GM19025 (cell line): ENCODE measurements at regions not wholly inside any gene's neighbourhood (a gene's known extent, or its start where the extent isn't known, plus 50 kb on each side); places are given as distances from the start of the nearest gene placed in this dataset.
"Not testable (repeated sequence)": the region's sequence is repeated elsewhere in the genome, so short reads cannot be mapped to it uniquely, and the experiment has no call there.

Source experiments
- ATAC-seq: cut with Tn5 transposase; IDR thresholded peaks from one replicate; pipeline ENCODE4 v1.9.1; 2021; ENCODE audit warnings: mild to moderate bottlenecking, low read depth, moderate library complexity; ENCODE audit not compliant: unreplicated experiment

DNA sequence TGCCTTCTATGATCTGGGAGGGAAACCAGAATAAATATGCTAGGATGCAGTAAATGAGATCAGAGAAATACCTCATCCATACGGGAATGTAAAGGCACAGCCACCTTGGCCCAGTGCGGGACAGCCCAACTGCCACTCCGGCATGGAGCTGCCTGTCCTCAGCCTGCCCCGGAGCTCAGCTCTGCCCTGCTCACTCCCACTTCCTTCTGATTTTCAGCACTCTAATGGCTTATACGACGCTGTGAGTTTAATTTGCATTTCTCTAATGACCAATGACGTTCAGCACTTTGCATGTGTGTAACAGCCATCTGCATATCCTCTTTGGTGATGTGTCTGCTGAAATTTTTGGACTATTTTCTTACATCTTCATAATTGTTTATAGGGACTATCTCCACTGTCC lies 172.5 kb upstream of the RAB6C start:
- no peak for ATAC-seq

DNA sequence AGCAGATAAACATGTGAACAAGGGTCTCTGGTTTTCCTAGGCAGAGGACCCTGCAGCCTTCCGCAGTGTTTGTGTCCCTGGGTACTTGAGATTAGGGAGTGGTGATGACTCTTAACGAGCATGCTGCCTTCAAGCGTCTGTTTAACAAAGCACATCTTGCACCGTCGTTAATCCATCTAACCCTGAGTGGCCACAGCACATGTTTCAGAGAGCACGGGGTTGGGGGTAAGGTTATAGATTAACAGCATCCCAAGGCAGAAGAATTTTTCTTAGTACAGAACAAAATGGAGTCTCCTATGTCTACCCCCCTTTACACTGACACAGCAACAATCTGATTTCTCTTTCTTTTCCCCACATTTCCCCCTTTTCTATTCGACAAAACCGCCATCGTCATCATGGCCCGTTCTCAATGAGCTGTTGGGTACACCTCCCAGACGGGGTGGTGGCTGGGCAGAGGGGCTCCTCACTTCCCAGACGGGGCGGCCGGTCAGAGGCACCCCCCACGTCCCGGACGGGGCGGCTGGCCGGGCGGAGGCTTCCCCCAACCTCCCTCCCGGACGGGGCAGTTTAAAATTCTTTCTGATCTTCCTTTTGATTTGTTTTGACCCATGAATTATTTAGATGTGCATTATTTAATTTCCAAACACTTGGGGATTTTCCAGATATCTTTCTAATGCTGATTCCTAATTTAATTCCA lies 171.7 kb upstream of the RAB6C start:
- not testable (repeated sequence) for ATAC-seq

DNA sequence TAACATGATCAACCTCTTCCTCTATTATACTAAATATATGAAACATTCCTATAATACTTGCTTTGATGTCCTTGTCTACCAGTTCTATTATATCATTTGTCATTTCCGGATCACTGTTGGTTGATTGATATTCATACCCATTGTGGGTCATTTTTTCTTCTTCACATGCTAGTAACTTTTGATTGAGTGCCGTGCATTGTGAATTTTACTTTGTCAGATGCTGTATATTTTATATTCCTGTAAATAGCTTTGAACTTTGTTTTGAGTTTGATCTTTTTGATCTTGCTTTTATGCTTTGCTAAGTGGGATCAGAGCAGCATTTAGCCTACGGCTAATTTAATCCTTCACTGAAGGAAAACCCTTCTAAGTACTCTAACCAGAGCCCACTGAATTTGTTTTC lies 168.9 kb upstream of the RAB6C start:
- ATAC-seq = no peak

DNA sequence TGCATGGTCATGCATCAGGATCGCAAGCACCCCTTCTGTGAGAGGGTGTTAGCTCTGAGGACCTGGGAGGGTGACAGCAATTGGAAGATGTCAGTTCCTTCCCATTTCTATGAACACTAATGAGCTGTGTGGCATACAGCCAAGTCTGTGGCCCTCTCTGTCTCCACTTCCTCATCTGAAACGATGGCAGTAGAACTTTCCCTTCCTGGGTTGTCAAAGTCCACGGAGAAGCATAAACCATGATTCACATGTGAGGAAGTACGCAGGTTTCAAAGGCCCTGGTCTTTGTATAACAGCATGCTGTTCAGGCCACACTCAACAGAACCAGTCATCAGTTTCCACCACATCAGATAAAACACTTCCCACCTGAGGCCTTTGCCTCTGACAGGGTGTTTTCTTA lies 167.4 kb upstream of the RAB6C start:
- peak; percentile 80 for ATAC-seq

DNA sequence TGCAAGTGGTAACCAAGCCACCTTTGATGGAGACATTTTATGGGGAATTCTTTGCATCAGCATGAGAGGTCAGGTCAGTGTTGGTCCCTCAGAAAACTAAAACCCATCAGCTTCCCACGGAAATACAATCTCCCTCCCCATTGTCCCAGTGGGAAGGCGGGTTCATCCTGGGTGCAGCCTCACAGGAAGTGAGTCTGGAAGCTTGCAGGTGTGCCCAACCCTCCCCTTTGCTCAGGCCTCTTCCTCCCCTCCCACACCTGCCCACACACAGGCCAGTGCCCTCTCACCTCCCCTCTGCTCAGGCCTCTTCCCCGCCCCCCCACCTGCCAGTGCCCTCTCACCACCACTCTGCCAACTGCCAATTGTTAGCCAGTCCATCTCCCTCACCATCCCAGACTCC lies 166.8 kb upstream of the RAB6C start:
- ATAC-seq = no peak

DNA sequence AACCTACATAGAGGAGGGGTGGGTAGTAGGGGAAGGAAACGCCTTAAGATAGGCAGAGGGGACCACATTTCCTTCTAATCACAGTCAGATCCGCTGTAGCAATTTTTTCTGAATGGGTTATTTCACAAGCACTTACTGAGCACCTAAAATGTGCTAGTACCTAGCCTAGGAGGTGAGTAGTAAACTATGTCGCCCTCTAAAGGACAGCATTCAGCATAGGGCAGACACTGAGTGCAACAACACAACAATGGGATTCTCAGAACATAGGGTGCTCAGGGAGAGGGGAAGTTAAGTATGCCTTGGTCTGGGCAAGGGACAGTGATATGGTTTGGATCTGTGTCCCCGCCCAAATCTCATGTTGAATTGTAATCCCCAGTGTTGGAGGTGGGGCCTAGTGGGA lies 166.1 kb upstream of the RAB6C start:
- no peak for ATAC-seq

DNA sequence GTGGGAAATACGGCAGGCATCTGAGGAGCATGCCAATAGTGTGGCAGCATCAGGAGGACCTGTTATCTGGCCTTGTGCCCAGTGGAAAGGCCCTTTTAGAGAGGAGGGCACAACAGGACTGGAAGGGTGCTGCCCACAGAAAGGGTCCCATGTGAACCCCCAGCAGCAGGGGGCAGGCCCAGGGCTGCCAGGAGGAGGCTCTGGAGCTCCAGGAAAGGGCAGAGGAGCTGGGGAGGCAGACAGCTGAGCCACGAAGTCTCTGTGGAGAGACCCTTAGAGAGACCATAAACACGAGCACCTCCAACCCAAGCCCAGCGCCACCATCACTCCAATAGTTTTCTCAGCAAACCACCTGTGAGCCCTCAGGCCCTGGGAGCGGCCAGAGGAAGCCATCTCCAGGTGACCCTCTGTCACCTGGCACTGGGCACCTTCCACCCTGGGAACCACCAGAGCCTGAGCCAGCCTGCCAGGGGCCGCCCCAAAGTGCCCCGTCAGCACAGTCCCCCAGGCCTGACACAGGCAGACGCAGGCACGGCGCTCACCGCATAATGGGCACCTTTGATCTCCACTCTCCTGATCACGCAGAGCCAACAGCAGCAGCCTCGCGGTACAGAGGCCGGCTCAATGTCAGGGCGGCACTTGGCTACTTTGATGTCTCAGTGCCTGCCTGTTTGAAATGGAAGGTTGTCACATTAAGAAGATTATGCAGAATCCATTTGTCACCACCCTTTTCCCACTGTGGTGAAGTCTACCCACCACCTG lies 162.5 kb upstream of the RAB6C start:
- ATAC-seq = no peak

DNA sequence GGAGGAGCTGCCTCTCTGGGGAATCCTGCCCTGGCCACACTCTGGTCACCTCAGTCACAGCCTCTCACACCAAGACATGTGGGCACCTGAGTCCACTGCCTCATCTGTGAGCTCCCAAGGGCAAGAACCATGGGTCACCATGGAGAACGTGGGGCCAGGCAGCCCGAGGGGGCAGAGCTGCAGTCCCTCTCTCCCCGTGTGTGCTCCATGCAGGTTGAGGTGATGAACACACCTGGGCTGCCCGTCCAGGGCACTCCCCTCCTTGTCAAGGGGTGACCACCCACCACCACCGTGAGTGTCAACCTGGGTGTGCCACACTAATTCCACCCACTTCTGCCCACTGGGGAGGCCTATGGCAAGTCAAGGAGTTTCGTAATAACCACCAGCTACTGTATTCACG lies 159.6 kb upstream of the RAB6C start:
- no peak for ATAC-seq

DNA sequence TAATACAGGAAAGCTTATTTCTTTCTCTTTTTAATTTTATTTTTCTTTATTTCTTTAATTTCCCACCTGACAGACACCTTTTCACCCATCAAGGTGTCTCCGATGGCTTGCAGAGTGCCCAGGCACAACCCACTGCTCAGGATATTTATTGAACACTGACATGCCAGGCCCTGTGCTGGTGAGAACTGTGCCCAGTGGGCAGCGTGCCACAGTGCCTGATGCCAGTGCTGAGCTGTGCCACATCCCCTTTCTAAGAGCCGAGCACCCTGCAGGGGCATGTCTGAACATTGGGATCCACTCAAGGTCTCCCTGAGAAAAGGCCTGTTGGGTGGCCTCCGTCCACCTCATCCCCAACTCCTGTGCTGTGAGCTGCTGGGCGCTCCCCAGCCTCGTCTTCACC lies 158.6 kb upstream of the RAB6C start:
- no peak for ATAC-seq

DNA sequence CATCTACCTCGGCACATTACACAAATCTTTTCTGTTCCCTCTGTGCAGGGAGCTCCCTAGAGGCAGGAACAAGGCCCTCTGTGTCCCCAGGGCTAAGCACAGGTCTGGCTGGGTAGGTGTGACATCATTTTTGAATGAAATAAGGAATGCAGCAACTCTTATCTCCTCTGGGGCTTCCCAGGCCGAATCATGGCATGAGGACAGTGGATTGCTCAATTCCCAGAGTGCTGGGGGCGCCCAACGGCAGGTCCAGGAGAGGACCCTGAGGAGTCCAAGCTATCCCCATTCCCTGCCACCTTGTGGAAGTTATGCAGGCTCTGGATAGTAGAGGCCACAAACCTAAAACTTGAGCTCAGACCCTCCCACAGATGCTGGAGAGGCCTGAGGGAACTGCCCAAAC lies 158.0 kb upstream of the RAB6C start:
- ATAC-seq = no peak

DNA sequence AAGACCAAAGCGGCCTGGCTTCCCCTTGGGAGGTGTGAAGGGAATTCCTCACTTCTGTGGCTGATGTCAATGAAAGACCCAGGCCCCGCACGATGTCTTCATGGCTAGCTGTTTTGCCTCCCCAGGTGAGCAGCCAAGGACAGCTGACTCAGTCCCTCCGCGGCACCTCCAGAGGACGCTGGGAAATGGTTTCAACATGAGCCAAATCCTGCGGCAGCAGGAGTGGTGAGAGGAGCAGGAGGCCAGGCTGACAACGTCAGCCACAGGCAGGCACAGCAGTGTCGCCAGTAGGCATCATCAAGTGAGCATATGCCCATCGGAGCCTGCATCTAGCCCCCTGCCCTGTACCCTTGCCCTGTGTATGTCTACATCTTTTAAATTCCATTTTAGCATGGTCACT lies 156.4 kb upstream of the RAB6C start:
- no peak for ATAC-seq

DNA sequence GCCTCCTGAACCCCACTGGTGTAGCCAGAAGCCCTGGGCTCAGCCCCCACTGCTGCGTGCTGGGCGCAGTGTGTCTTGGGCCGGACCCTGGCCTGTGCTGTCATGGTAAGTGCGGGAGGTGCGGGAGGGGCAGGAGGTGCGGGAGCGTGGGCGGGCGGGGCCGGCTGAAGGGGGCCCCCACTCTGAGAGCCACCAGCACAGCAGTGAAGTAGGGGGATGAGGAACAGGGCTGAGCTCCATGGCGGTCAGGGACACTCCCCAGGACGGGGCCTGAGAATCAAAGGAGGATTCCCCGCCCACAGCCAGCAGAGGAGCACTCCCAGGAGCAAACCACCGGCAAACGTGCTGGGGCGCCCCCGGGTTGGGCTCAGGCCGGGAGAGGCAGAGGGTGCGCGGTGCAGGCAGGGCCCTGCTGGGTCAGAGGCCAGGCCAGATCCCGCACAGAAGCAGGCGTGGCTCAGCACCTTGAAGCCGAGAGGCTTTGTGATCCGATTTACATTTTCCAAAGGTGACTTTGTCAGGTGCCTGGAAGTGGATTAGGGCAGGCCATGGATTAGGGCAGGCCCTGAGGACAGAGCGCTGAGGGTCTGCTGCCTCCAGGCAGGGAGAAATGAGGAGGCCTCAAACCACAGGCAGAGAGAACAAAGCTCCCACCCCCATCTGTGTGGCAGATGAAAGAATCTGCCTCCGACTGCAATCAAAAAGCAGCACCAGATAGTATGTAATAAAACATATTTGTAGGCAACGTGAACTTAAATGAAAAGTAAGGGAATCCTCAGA lies 152.0 kb upstream of the RAB6C start:
- no peak for ATAC-seq

DNA sequence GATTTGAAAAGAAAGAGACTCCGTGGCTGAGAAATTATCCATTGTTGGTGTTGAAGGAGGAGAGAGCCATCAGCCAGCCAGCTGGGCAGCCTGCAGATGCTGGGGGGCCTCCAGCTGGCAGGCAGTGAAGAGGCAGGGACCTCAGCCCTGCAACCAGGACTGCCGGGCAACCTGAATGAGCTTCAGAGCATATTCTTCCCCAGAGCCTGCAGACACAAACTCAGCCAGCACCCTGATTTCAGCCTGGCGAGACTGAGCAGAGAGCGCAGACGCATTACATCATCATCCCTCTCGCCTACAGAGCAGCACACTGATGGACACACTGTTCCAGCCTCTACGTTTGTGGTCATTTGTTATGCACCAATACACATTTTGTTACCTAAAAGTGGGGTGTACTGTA lies 150.7 kb upstream of the RAB6C start:
- no peak for ATAC-seq

DNA sequence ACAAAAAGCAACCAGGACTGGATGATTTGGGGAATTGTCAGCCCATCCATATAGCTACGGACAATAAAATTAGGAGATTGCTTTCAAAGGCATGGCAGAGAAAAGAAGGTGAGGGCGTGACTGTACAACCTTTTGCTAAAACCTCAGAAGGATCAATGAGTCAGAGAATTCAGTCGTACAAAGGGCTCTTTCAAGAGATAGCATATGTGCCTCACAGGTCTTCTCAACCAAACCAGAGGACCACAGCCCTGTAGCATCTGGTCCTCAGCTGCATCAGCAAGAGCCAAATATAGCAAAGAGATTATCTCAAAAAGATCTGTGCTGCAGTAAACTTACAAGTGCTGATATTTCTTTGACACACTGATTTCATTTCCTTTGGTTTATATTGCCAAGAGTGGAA lies 149.9 kb upstream of the RAB6C start:
- no peak for ATAC-seq

DNA sequence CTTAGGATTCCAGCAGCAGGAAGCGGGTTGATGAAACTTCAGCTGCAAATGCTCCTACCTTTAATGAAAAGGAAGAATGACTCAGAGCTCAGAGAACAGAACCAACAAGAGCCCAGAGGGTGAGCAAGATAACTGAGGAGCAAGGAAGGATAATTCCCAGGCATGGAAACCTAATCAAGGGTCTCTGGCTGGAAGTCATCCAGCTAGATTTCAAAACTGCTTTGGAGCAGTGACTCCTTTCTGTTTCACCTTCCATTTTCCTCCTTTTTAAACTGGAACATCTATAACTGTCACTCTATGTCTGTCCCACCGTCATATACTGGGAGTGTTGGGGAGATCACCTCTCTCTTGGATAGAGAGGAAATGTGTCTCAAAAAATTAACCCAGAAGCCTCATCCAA lies 148.4 kb upstream of the RAB6C start:
- no peak for ATAC-seq

DNA sequence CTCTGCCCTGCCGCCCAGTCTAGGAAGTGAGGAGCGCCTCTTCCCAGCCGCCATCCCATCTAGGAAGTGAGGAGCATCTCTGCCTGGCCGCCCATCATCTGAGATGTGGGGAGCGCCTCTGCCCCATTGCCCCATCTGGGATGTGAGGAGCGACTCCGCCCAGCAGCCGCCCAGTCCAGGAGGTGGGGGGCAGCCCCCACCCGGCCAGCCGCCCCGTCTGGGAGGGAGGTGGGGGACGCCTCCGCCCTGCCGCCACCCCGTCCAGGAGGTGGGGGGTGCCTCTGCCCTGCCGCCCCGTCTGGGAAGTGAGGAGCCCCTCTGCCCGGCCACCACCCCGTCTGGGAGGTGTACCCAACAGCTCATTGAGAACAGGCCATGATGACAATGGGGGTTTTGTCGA lies 146.0 kb upstream of the RAB6C start:
- not testable (repeated sequence) for ATAC-seq

DNA sequence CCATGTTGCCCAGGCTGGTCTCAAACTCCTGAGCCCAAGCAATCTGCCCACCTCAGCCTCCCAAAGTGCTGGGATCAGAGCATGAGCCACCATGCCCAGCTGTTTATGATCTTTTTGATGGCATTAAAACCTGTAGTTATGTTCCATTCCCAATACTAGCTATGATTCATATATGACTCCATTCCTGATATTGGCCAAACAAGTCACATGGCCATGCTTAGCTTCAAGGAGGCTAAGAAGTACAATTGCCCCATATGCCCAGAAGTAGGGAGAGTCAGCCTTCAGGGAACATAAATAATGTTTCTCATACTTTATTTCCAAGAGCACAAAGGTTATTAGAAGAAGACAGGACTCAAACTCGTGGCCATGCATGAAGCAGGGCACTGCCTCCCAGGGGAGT lies 132.4 kb upstream of the RAB6C start:
- ATAC-seq = no peak

DNA sequence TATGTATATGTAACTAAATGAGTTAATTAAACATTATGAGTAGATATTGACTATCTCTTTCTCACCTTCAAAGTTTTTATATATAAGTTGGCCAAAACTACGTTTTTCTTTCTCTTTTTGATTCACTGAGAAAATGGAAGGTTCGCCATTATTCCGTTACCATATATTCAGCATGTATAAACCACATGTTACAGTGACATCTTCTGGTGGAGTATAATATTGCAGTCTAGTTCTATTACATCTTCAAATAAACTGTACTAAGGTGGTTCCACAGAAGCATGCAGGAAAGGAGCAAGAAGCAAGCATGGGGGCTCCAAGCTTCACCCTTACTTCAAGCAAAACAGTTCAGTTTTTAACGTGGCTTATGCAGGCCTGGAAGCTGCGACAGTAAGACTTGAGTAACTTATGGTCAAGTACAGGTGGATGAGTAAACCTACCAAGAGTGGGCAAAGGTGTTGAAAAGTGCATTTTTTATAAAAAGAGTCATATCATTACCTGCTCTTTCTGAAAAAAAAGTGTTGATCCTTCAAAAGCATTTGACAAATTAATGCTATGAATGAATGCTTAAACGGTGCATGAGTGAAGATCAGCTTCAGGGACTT lies 129.8 kb upstream of the RAB6C start:
- peak; percentile 83 for ATAC-seq

DNA sequence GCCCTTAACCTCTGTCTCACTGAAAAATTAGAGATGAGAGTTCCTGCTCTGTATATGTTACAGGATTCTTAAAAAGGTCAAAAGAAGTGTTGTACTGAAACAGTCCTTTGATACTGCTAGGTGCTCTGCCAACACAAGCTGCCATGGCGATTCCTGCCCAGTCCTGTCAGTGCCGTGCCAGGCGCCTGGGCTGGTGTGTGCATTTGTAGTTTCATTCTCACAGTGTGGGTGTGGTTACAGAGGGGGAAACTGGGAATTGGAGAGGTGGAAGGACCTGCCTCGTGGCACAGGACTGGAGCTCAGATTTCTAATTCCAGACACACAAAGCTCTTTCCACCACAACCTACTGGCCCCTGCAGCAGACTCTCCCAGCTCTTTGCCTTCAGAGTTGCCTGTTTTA lies 122.3 kb upstream of the RAB6C start:
- ATAC-seq = no peak

DNA sequence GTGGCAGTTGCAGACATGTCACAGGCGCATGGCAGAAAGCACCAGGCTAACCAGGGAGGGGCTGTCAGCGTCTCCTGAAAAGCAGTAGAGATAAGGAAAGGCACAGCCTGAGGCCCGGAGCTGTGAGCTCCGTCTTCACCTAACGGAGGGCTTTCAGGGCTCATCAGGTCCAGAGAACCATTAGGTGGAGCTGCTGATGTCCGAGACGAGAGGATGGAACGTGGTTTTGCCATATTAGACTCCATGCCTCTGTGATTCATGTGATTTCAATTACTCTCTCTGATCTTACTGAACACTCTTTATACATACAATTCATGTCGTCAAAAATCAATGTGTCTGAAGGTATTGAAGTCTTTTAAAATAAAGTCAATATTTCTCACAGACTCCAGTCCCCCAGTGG lies 120.3 kb upstream of the RAB6C start:
- no peak for ATAC-seq

DNA sequence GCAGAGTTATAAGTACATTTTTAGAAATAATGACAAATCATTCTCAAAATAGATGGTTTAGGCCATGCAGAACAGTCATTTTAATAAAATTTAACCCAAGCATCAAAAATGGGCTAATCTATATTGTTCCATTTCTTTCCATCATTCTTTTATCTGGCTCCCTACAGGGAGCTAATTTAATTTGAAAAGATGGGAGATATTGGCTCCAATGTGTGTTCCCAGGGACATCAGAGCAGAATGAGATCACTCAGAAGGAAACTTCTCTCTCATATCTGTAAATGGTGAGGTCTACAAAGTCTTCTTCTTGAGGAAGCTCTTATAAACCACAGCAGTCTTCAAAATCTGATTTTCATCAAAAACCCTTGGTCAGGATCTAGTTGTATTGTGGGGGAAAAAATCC lies 119.4 kb upstream of the RAB6C start:
- ATAC-seq = no peak
